HepG2 (cell line): ENCODE measurements at regions not wholly inside any gene's neighbourhood (a gene's known extent, or its start where the extent isn't known, plus 50 kb on each side); places are given as distances from the start of the nearest gene placed in this dataset.

Experiments
- ATAC-seq: fragments of 200-7000 bp; cut with Tn5 transposase; 3 replicates; pipeline ENCODE4 v1.9.1; 2020; ENCODE audit warnings: mild to moderate bottlenecking, moderate library complexity
- BruUV-seq: library from RNA; stranded (reverse); fragments of 400-500 nt; replicated peaks from 2 replicates; lab custom pipeline; 2021; lab: Mats Ljungman, UMichigan
- CTCF ChIA-PET: fragments of 300-600 bp; formaldehyde crosslinking; extraction: SDS; loops from one replicate; lab custom pipeline; 2021; ENCODE audit warnings: low total read pairs, inconsistent platforms, low intra/inter-chr PET ratio; lab: Yijun Ruan, JAX
- POLR2A ChIA-PET: fragments of 350-600 bp; sonication (Branson Sonifier 250); formaldehyde crosslinking; loops from one replicate; lab custom pipeline; 2020; ENCODE audit warnings: antibody characterized with exemption, inconsistent platforms; lab: Yijun Ruan, JAX
- DNase-seq: peaks from one replicate; pipeline ENCODE4 v3.0.0-alpha.2; 2015; ENCODE audit warnings: low spot score
- FAIRE-seq: peaks from 3 replicates; lab custom pipeline; 2011; peaks lifted over from hg19 to GRCh38; lab: Jason Lieb, UNC
- H2AFZ ChIP-seq: one replicate; pipeline ENCODE4 v1.6.1; 2011; ENCODE audit warnings: low read length, inconsistent platforms
- H3K27ac ChIP-seq: fragments of 300-600 bp; 3 replicates; pipeline ENCODE4 v1.8.0; 2011; ENCODE audit warnings: mixed run types, mild to moderate bottlenecking, mixed read lengths, low read length, inconsistent platforms; ENCODE audit not compliant: insufficient read depth; ENCODE audit errors: extremely low read length
- H3K27me3 ChIP-seq, 2 experiments: fragments of 200-600 bp in 1 of 2; 2 replicates in 1 of 2; 3 replicates in 1 of 2; pipeline versions ENCODE4 v1.6.0 to v1.8.0; 2011; ENCODE audit warnings: low read length in 2 of 2, mild to moderate bottlenecking in 2 of 2, moderate library complexity in 2 of 2, inconsistent platforms in 1 of 2; ENCODE audit not compliant: insufficient read depth in 2 of 2, control insufficient read depth in 1 of 2
- H3K36me3 ChIP-seq, 2 experiments: fragments of 200-600 bp in 1 of 2; replicated peaks in 1 of 2; 2 replicates in 1 of 2; 3 replicates in 1 of 2; pipeline versions ENCODE4 v1.5.1 to v1.8.0; 2011; ENCODE audit warnings: low read length in 2 of 2, inconsistent platforms in 1 of 2; ENCODE audit not compliant: insufficient read depth in 2 of 2, control insufficient read depth in 1 of 2
- H3K4me1 ChIP-seq: 2 replicates; pipeline ENCODE4 v1.5.1; 2012; ENCODE audit warnings: low read length, inconsistent platforms; ENCODE audit not compliant: insufficient read depth
- H3K4me2 ChIP-seq: 2 replicates; pipeline ENCODE4 v1.6.0; 2011; ENCODE audit warnings: low read depth, low read length, inconsistent platforms
- H3K4me3 ChIP-seq, 3 experiments: fragments of 200-600 bp in 1 of 3; sonication (generic), shearing (Covaris generic) in 1 of 3; replicated peaks in 1 of 3; 2 replicates each; pipeline ENCODE4 v1.5.1; 2011 to 2016; ENCODE audit warnings: low read length in 3 of 3, inconsistent platforms in 2 of 3, low read depth in 2 of 3, mild to moderate bottlenecking in 2 of 3, control low read depth in 1 of 3, mixed read lengths in 1 of 3; ENCODE audit not compliant: insufficient read depth in 1 of 3
- H3K79me2 ChIP-seq: one replicate; pipeline ENCODE4 v1.6.1; 2011; ENCODE audit warnings: low read length, inconsistent platforms; ENCODE audit not compliant: insufficient read depth
- H3K9ac ChIP-seq: 2 replicates; pipeline ENCODE4 v1.6.0; 2011; ENCODE audit warnings: mild to moderate bottlenecking, low read depth, low read length, inconsistent platforms; ENCODE audit not compliant: insufficient read depth
- H3K9me3 ChIP-seq: 2 replicates; pipeline ENCODE4 v1.5.1; 2012; ENCODE audit warnings: mild to moderate bottlenecking, low read length
- H4K20me1 ChIP-seq: 2 replicates; pipeline ENCODE4 v1.6.0; 2011; ENCODE audit warnings: inconsistent platforms, mild to moderate bottlenecking, low read length, moderate library complexity; ENCODE audit not compliant: insufficient read depth
- GLMP ChIP-seq: sonication (generic); formaldehyde crosslinking; IDR thresholded peaks from 2 replicates; pipeline ENCODE4 v1.9.0; 2021; ENCODE audit warnings: missing genetic modification reagents, mild to moderate bottlenecking, borderline replicate concordance
- GRHL1 ChIP-seq: sonication (generic); formaldehyde crosslinking; conservative IDR thresholded peaks from 2 replicates; pipeline ENCODE4 v1.8.0; 2022; ENCODE audit warnings: missing genetic modification reagents
- HNRNPH1 ChIP-seq: fragments of 200-400 bp; formaldehyde crosslinking; optimal IDR thresholded peaks from 2 replicates; pipeline ENCODE3; 2017; ENCODE audit warnings: mild to moderate bottlenecking, low read depth, low read length
- KDM5B ChIP-seq: sonication (generic); formaldehyde crosslinking; IDR thresholded peaks from 2 replicates; pipeline ENCODE4 v1.4.0; 2020; ENCODE audit warnings: missing genetic modification reagents, mild to moderate bottlenecking, borderline replicate concordance
- MYC ChIP-seq: sonication (generic); formaldehyde crosslinking; IDR thresholded peaks from 2 replicates; pipeline ENCODE4 v1.9.0; 2021; ENCODE audit warnings: missing genetic modification reagents, borderline replicate concordance
- NFRKB ChIP-seq: fragments of 450-650 bp; IDR thresholded peaks from 2 replicates; pipeline ENCODE4 v1.6.1; 2017
- PAWR ChIP-seq: sonication (generic); formaldehyde crosslinking; IDR thresholded peaks from 2 replicates; pipeline ENCODE4 v1.4.0; 2020; ENCODE audit warnings: missing genetic modification reagents, mild to moderate bottlenecking, borderline replicate concordance
- PCBP2 ChIP-seq: fragments of 200-400 bp; formaldehyde crosslinking; optimal IDR thresholded peaks from 2 replicates; pipeline ENCODE3; 2018; ENCODE audit warnings: low read length, low read depth; ENCODE audit not compliant: poor library complexity, severe bottlenecking
- SIN3A ChIP-seq: IDR thresholded peaks from 2 replicates; pipeline ENCODE4 v1.6.1; 2011; ENCODE audit warnings: low read depth, mild to moderate bottlenecking, control low read depth, low read length, borderline replicate concordance
- TRAFD1 ChIP-seq: sonication (generic); formaldehyde crosslinking; IDR thresholded peaks from 2 replicates; pipeline ENCODE4 v1.5.1; 2020; ENCODE audit warnings: missing genetic modification reagents, mild to moderate bottlenecking, borderline replicate concordance
- YY1 ChIP-seq: IDR thresholded peaks from 2 replicates; pipeline ENCODE4 v1.6.1; 2011; ENCODE audit warnings: low read length, low read depth, moderate library complexity, mild to moderate bottlenecking; ENCODE audit not compliant: insufficient read depth, insufficient replicate concordance
- ZBTB4 ChIP-seq: sonication (generic); formaldehyde crosslinking; IDR thresholded peaks from 2 replicates; pipeline ENCODE4 v1.4.0; 2020; ENCODE audit warnings: missing genetic modification reagents, mild to moderate bottlenecking, borderline replicate concordance
- ZFP36L1 ChIP-seq: sonication (generic); formaldehyde crosslinking; IDR thresholded peaks from 2 replicates; pipeline ENCODE4 v1.8.0; 2022; ENCODE audit warnings: mild to moderate bottlenecking, missing genetic modification reagents, moderate library complexity
- ZNF512 ChIP-seq: sonication (generic); formaldehyde crosslinking; IDR thresholded peaks from 2 replicates; pipeline ENCODE4 v1.4.0; 2020; ENCODE audit warnings: mild to moderate bottlenecking, missing genetic modification reagents
- ZNF841 ChIP-seq: sonication (generic); formaldehyde crosslinking; IDR thresholded peaks from 2 replicates; pipeline ENCODE4 v1.8.1; 2023; ENCODE audit warnings: missing genetic modification reagents, borderline replicate concordance
- WGBS: methylation state at CpG from one replicate; pipeline ENCODE4 v1.1.6; 2017; ENCODE audit warnings: low lambda C conversion rate; 5-methylcytosine and 5-hydroxymethylcytosine counted together
- in situ Hi-C: cut with HindIII; loops from 2 replicates; pipeline ENCODE4 v1.10.0; 2017; ENCODE audit warnings: low pct_unique_long_range_greater_than_20kb; ENCODE audit not compliant: extremely low pct_ligation_motif_present
- intact Hi-C: fragments of 100-400 bp; cut with micrococcal nuclease; formaldehyde crosslinking; loops from one replicate; pipeline ENCODE4 v1.10.0; 2022; ENCODE audit not compliant: unreplicated experiment

GRCh38 chr5:3032513-3032912, 281.0 kb upstream of the IRX2 start:
- CTCF ChIA-PET: no interaction called here
- WGBS: 4% methylated on average over 6 of the region's 6 CpGs
- TF ChIP-seq YY1 (no peak), GLMP (CRISPR knock-in tag) (no peak), PCBP2 (no peak), SIN3A (no peak), GRHL1 (CRISPR knock-in tag) (no peak), ZFP36L1 (CRISPR knock-in tag) (no peak), MYC (no peak), PAWR (CRISPR knock-in tag) (no peak), ZBTB4 (no peak), KDM5B (CRISPR knock-in tag) (no peak), HNRNPH1 (no peak), TRAFD1 (CRISPR knock-in tag) (no peak), ZNF512 (CRISPR knock-in tag) (no peak), NFRKB (no peak), ZNF841 (CRISPR knock-in tag) (no peak)

More at GRCh38 chr5:3032513-3032912, 281.0 kb upstream of the IRX2 start:
- Histone ChIP-seq H3K4me3 (no peak overlapping the region), H2AFZ (no peak overlapping the region), H3K4me1 (no peaks in the 10 kb centered on the region), H3K9ac (no peak overlapping the region), H4K20me1 (no peaks in the 10 kb centered on the region), H3K27ac (no peak overlapping the region), H3K36me3 (no peaks in the 10 kb centered on the region), H3K9me3 (no peaks in the 10 kb centered on the region), H3K4me2 (no peak overlapping the region), H3K27me3 (no peaks in the 10 kb centered on the region; a peak in 1 of 5 replicates), H3K79me2 (no peaks in the 10 kb centered on the region)
- intact Hi-C loops: no loop called here
- ATAC-seq: no peak
- DNase-seq: no peak
- POLR2A ChIA-PET: no interaction called here
- BruUV-seq: no TSS peak
- in situ Hi-C loops: no loop called here
- no peak for FAIRE-seq
